H1 (cell line): ENCODE measurements at regions not wholly inside any gene's neighbourhood (a gene's known extent, or its start where the extent isn't known, plus 50 kb on each side); places are given as distances from the start of the nearest gene placed in this dataset.

Experiments used
- CTCF ChIA-PET: fragments of 300-600 bp; sonication (Branson Sonifier 250); formaldehyde crosslinking; loops from one replicate; lab custom pipeline; 2021; ENCODE audit not compliant: partially characterized antibody; lab: Charles Lee
- POLR2A ChIA-PET: fragments of 300-600 bp; sonication (Branson Sonifier 250); formaldehyde crosslinking; loops from one replicate; lab custom pipeline; 2021; ENCODE audit warnings: inconsistent platforms; ENCODE audit not compliant: partially characterized antibody; lab: Charles Lee
- DNase-seq, 2 experiments: peaks; one replicate each; pipeline versions ENCODE4 v3.0.0 to v3.0.0-alpha.2; 2010 to 2022; ENCODE audit warnings: low spot score in 2 of 2, low read depth in 1 of 2, mixed read lengths in 1 of 2
- FAIRE-seq: peaks from 2 replicates; lab custom pipeline; 2011; peaks lifted over from hg19 to GRCh38; lab: Jason Lieb, UNC
- H2AFZ ChIP-seq: 2 replicates; pipeline ENCODE4 v1.8.1; 2012; ENCODE audit warnings: low read length, inconsistent platforms
- H2AK5ac ChIP-seq: 2 replicates; pipeline ENCODE4 v1.6.1; 2013; ENCODE audit warnings: low read depth, low read length
- H2BK120ac ChIP-seq: replicated peaks from 2 replicates; pipeline ENCODE3; 2013; ENCODE audit warnings: low read depth, low read length, inconsistent platforms
- H2BK12ac ChIP-seq: 2 replicates; pipeline ENCODE4 v1.6.1; 2013; ENCODE audit warnings: low read depth, low read length
- H2BK15ac ChIP-seq: 2 replicates; pipeline ENCODE4 v1.6.1; 2013; ENCODE audit warnings: low read length
- H2BK20ac ChIP-seq: 2 replicates; pipeline ENCODE4 v1.6.1; 2013; ENCODE audit warnings: low read length
- H2BK5ac ChIP-seq: 2 replicates; pipeline ENCODE4 v1.6.1; 2013; ENCODE audit warnings: low read depth, low read length
- H3K14ac ChIP-seq: 2 replicates; pipeline ENCODE4 v1.6.1; 2013; ENCODE audit warnings: inconsistent platforms; ENCODE audit not compliant: insufficient read length
- H3K18ac ChIP-seq: 2 replicates; pipeline ENCODE4 v1.6.1; 2013; ENCODE audit warnings: low read length; ENCODE audit errors: extremely low read depth
- H3K23ac ChIP-seq: 2 replicates; pipeline ENCODE4 v1.6.1; 2013; ENCODE audit warnings: inconsistent platforms; ENCODE audit not compliant: insufficient read length
- H3K23me2 ChIP-seq: 2 replicates; pipeline ENCODE4 v1.6.1; 2013; ENCODE audit warnings: low read depth, low read length
- H3K27ac ChIP-seq: 2 replicates; pipeline ENCODE4 v1.6.1; 2011; ENCODE audit warnings: low read depth, low read length, inconsistent platforms
- H3K27me3 ChIP-seq, 4 experiments: replicated peaks in 1 of 4; 1 replicate in 1 of 4; 2 replicates in 3 of 4; pipeline versions ENCODE4 v1.6.1 to v1.8.1; 2011 to 2013; ENCODE audit warnings: low read length in 3 of 4, mild to moderate bottlenecking in 3 of 4, inconsistent platforms in 2 of 4, mixed read lengths in 2 of 4, moderate library complexity in 1 of 4; ENCODE audit not compliant: control insufficient read depth in 3 of 4, insufficient read depth in 3 of 4; ENCODE audit errors: extremely low read depth in 1 of 4
- H3K36me3 ChIP-seq, 4 experiments: 2 replicates each; pipeline versions ENCODE4 v1.6.1 to v1.8.1; 2011 to 2013; ENCODE audit warnings: mild to moderate bottlenecking in 4 of 4, low read length in 3 of 4, moderate library complexity in 2 of 4, control low read depth in 1 of 4, inconsistent platforms in 1 of 4; ENCODE audit not compliant: insufficient read depth in 4 of 4, control insufficient read depth in 2 of 4
- H3K4ac ChIP-seq: replicated peaks from 2 replicates; pipeline ENCODE3; 2013; ENCODE audit warnings: low read length, low read depth, mixed read lengths, inconsistent platforms; ENCODE audit not compliant: insufficient read length
- H3K4me1 ChIP-seq, 4 experiments: replicated peaks in 1 of 4; 1 replicate in 1 of 4; 2 replicates in 3 of 4; pipeline versions ENCODE4 v1.6.1 to v1.8.1; 2011 to 2013; ENCODE audit warnings: low read length in 3 of 4, inconsistent platforms in 2 of 4, mixed read lengths in 1 of 4; ENCODE audit not compliant: insufficient read depth in 4 of 4, control insufficient read depth in 3 of 4
- H3K4me2 ChIP-seq, 2 experiments: 2 replicates each; pipeline versions ENCODE4 v1.6.1 to v1.8.1; 2011 to 2013; ENCODE audit warnings: low read depth in 2 of 2, low read length in 2 of 2, control low read depth in 1 of 2, inconsistent platforms in 1 of 2, mild to moderate bottlenecking in 1 of 2; ENCODE audit not compliant: insufficient read depth in 1 of 2
- H3K4me3 ChIP-seq, 4 experiments: fragments of 200-600, 300-600 bp in 1 of 4; sonication (generic), shearing (Covaris generic), sonication (Bioruptor Twin) in 1 of 4; 2 replicates each; pipeline versions ENCODE4 v1.5.1 to v1.8.1; 2011 to 2016; ENCODE audit warnings: low read length in 4 of 4, low read depth in 3 of 4, control low read depth in 2 of 4, inconsistent platforms in 2 of 4, mild to moderate bottlenecking in 2 of 4, mixed read lengths in 1 of 4, moderate library complexity in 1 of 4; ENCODE audit not compliant: insufficient read depth in 2 of 4; ENCODE audit errors: extremely low read depth in 1 of 4
- H3K56ac ChIP-seq: replicated peaks from 2 replicates; pipeline ENCODE3; 2013; ENCODE audit warnings: low read depth, mild to moderate bottlenecking, mixed read lengths, low read length, inconsistent platforms; ENCODE audit not compliant: insufficient read length
- H3K79me1 ChIP-seq: 2 replicates; pipeline ENCODE4 v1.6.1; 2013; ENCODE audit warnings: low read depth, low read length, control low read depth
- H3K79me2 ChIP-seq, 2 experiments: 2 replicates each; pipeline versions ENCODE4 v1.6.1 to v1.8.1; 2012 to 2013; ENCODE audit warnings: low read length in 2 of 2, mild to moderate bottlenecking in 2 of 2, inconsistent platforms in 1 of 2; ENCODE audit not compliant: insufficient read depth in 2 of 2, control insufficient read depth in 1 of 2
- H3K9ac ChIP-seq, 4 experiments: replicated peaks in 1 of 4; 1 replicate in 1 of 4; 2 replicates in 3 of 4; pipeline versions ENCODE4 v1.6.1 to v1.8.1; 2011 to 2013; ENCODE audit warnings: low read depth in 3 of 4, low read length in 3 of 4, control low read depth in 2 of 4, mild to moderate bottlenecking in 2 of 4, moderate library complexity in 2 of 4, inconsistent platforms in 1 of 4; ENCODE audit errors: extremely low read depth in 1 of 4
- H3K9me3 ChIP-seq, 2 experiments: 2 replicates each; pipeline versions ENCODE4 v1.6.1 to v1.8.1; 2012 to 2013; ENCODE audit warnings: mild to moderate bottlenecking in 2 of 2, moderate library complexity in 2 of 2, control low read depth in 1 of 2, inconsistent platforms in 1 of 2, low read depth in 1 of 2, low read length in 1 of 2, mixed read lengths in 1 of 2; ENCODE audit not compliant: insufficient read depth in 2 of 2
- H4K20me1 ChIP-seq, 2 experiments: replicated peaks in 1 of 2; 2 replicates each; pipeline versions ENCODE3 to v1.8.1; 2011 to 2013; ENCODE audit warnings: inconsistent platforms in 2 of 2, low read length in 2 of 2, mild to moderate bottlenecking in 1 of 2; ENCODE audit not compliant: insufficient read depth in 2 of 2, control insufficient read depth in 1 of 2
- H4K5ac ChIP-seq: 2 replicates; pipeline ENCODE4 v1.6.1; 2013; ENCODE audit warnings: low read length, low read depth, mixed read lengths, inconsistent platforms; ENCODE audit not compliant: insufficient read length
- H4K8ac ChIP-seq: 2 replicates; pipeline ENCODE4 v1.8.0; 2013; ENCODE audit warnings: mild to moderate bottlenecking, moderate library complexity, low read length, inconsistent platforms; ENCODE audit not compliant: insufficient read depth; ENCODE audit errors: extremely low read depth
- H4K91ac ChIP-seq: replicated peaks from 2 replicates; pipeline ENCODE3; 2013; ENCODE audit warnings: low read length, mixed read lengths, inconsistent platforms; ENCODE audit not compliant: insufficient read length
- CTBP2 ChIP-seq: IDR thresholded peaks from 2 replicates; pipeline ENCODE4 v1.7.0; 2011; ENCODE audit warnings: borderline replicate concordance, mild to moderate bottlenecking, moderate library complexity, mixed read lengths, low read length; ENCODE audit not compliant: insufficient read depth, insufficient read length
- E2F6 ChIP-seq: IDR thresholded peaks from 2 replicates; pipeline ENCODE4 v1.6.1; 2012; ENCODE audit warnings: inconsistent platforms
- POLR2A ChIP-seq, 2 experiments: IDR thresholded peaks; 1 replicate in 1 of 2; 2 replicates in 1 of 2; pipeline ENCODE4 v1.6.1; 2011; ENCODE audit warnings: low read depth in 2 of 2, low read length in 2 of 2, mild to moderate bottlenecking in 2 of 2; ENCODE audit errors: control extremely low read depth in 1 of 2
- RAD21 ChIP-seq, 2 experiments: IDR thresholded peaks in 1 of 2; conservative IDR thresholded peaks in 1 of 2; 2 replicates each; pipeline ENCODE4 v1.6.1; 2011; ENCODE audit warnings: low read depth in 2 of 2, low read length in 2 of 2, improper control_type of control experiment in 1 of 2, inconsistent platforms in 1 of 2, mild to moderate bottlenecking in 1 of 2, moderate library complexity in 1 of 2
- SRF ChIP-seq: IDR thresholded peaks from 2 replicates; pipeline ENCODE4 v1.6.1; 2011; ENCODE audit warnings: mild to moderate bottlenecking, low read depth, low read length, moderate library complexity
- ZNF274 ChIP-seq: IDR thresholded peaks from 2 replicates; pipeline ENCODE4 v1.7.0; 2012; ENCODE audit warnings: low read length, borderline replicate concordance; ENCODE audit errors: extremely low read depth
- WGBS, 2 experiments: shearing (Covaris generic) in 1 of 2; methylation state at CpG; one replicate each; pipeline versions ENCODE4 v1.1.6 to v1.1.7; 2013 to 2015; ENCODE audit warnings: low lambda C conversion rate in 2 of 2, mixed read lengths in 2 of 2, inconsistent platforms in 1 of 2, low coverage in 1 of 2, missing lambda C conversion rate in 1 of 2; ENCODE audit not compliant: insufficient replicate concordance in 2 of 2, insufficient coverage in 1 of 2, insufficient read length in 1 of 2; ENCODE audit errors: extremely low coverage in 1 of 2, missing lambda C conversion rate in 1 of 2; 5-methylcytosine and 5-hydroxymethylcytosine counted together

- H3K9me3 ChIP-seq: peaks cover 4 to 5% of the 10 kb centered on the region in 2 experiments; a peak in 1 of 4 replicates
- no peak overlapping the region for H4K91ac ChIP-seq
- H3K4me1 ChIP-seq: peaks cover 0 to 4% (median under 1%) of the 10 kb centered on the region in 4 experiments; a peak in 2 of 7 replicates
- no peaks in the 10 kb centered on the region for H4K20me1 ChIP-seq
- 91% methylated on average over 6 of the region's 6 CpGs; no CpG with 5 or more reads in 1 of the 2 experiments for WGBS, 2 experiments
- no peak overlapping the region for H3K4ac ChIP-seq
- no peak overlapping the region for H4K5ac ChIP-seq
- H2BK20ac ChIP-seq: no peak overlapping the region
- ChIA-PET POLR2A (no interaction called here), CTCF (interaction anchor here (0.8 kb wide), 1 partner anchor 37 kb away, joined by 3 read pairs; no protein-coding TSS in a partner anchor)
- DNase-seq: no peak
- no peak overlapping the region for H2AFZ ChIP-seq
- H4K8ac ChIP-seq: no peak overlapping the region
- no peak overlapping the region for H3K23ac ChIP-seq
- H3K79me1 ChIP-seq: no peaks in the 10 kb centered on the region
- H2BK5ac ChIP-seq: no peak overlapping the region
- H3K9ac ChIP-seq: no peak overlapping the region
- no peak for FAIRE-seq
- H3K4me2 ChIP-seq: no peak overlapping the region
- H3K36me3 ChIP-seq: no peaks in the 10 kb centered on the region
- H2AK5ac ChIP-seq: 0 out of 2 replicates have a peak overlapping the region, but pooled peaks have one; percentile 24
- H3K4me3 ChIP-seq: no peak overlapping the region
- TF ChIP-seq SRF: no peak
- no peak for TF ChIP-seq POLR2A (IDR thresholded peaks at IDR 0.05; ENCODE audit: control extremely low read depth in 1 of 2, low read depth in 2 of 2, low read length in 2 of 2)
- TF ChIP-seq CTBP2: no peak
- no peak for TF ChIP-seq E2F6
- no peak for TF ChIP-seq ZNF274
- no peak for TF ChIP-seq RAD21 (IDR thresholded peaks at IDR 0.05 in 1 of 2, conservative IDR thresholded peaks at IDR 0.05 in 1 of 2; ENCODE audit: low read depth in 2 of 2, low read length in 2 of 2)
- peaks cover 1% of the 10 kb centered on the region; the same call in 1 of the 2 replicates for H3K23me2 ChIP-seq
- no peak overlapping the region for H3K18ac ChIP-seq
- H2BK120ac ChIP-seq: no peak overlapping the region
- no peak overlapping the region for H3K14ac ChIP-seq
- H3K27me3 ChIP-seq: no peaks in the 10 kb centered on the region; a peak in 2 of 7 replicates
- H3K27ac ChIP-seq: no peak overlapping the region
- no peak overlapping the region for H3K56ac ChIP-seq
- no peak overlapping the region for H2BK12ac ChIP-seq
- no peaks in the 10 kb centered on the region for H3K79me2 ChIP-seq
- H2BK15ac ChIP-seq: no peak overlapping the region
Measured at GRCh38 chr10:121002586-121003205, 151.5 kb downstream of the WDR11 start.
